GM12878 (cell line): ENCODE measurements at regions not wholly inside any gene's neighbourhood (a gene's known extent, or its start where the extent isn't known, plus 50 kb on each side); places are given as distances from the start of the nearest gene placed in this dataset.
A peak's percentile ranks its signal among the peaks of the same experiment; 100 is the strongest.

ENCODE experiments used
- ATAC-seq: fragments of 200-7000 bp; cut with Tn5 transposase; 3 replicates; pipeline ENCODE4 v1.9.1; 2020; ENCODE audit warnings: mild to moderate bottlenecking, moderate library complexity
- BruUV-seq: library from RNA; stranded (reverse); fragments of 400-500 nt; replicated peaks from 2 replicates; lab custom pipeline; 2021; lab: Mats Ljungman, UMichigan
- CTCF ChIA-PET: fragments of 300-600 bp; sonication (Branson Sonifier 250); formaldehyde crosslinking; extraction: SDS; loops from one replicate; lab custom pipeline; 2021; ENCODE audit warnings: inconsistent platforms; lab: Yijun Ruan, JAX
- POLR2A ChIA-PET: fragments of 350-600 bp; formaldehyde crosslinking; extraction: SDS; loops from one replicate; lab custom pipeline; 2021; ENCODE audit warnings: inconsistent platforms; lab: Charles Lee
- RAD21 ChIA-PET: fragments of 300-600 bp; sonication (Branson Sonifier 250); formaldehyde crosslinking; loops from one replicate; lab custom pipeline; 2023; ENCODE audit warnings: antibody characterized with exemption; ENCODE audit not compliant: unreplicated experiment; lab: Charles Lee
- SMC1A ChIA-PET: fragments of 300-600 bp; sonication (Branson Sonifier 250); formaldehyde crosslinking; loops from one replicate; lab custom pipeline; 2023; ENCODE audit not compliant: unreplicated experiment, uncharacterized antibody; lab: Charles Lee
- DNase-seq: peaks from one replicate; pipeline ENCODE4 v3.0.0-alpha.2; 2011; ENCODE audit warnings: low read depth, low spot score
- FAIRE-seq: peaks from 3 replicates; lab custom pipeline; 2011; peaks lifted over from hg19 to GRCh38; lab: Jason Lieb, UNC
- H2AFZ ChIP-seq: 2 replicates; pipeline ENCODE4 v1.6.0; 2011; ENCODE audit warnings: low read depth, low read length, control low read depth; ENCODE audit not compliant: control insufficient read depth
- H3K27ac ChIP-seq: 2 replicates; pipeline ENCODE4 v1.5.1; 2011; ENCODE audit warnings: control low read depth; ENCODE audit not compliant: control insufficient read depth, insufficient read depth
- H3K27me3 ChIP-seq, 2 experiments: replicated peaks in 1 of 2; 2 replicates each; pipeline versions ENCODE4 v1.6.0 to v1.6.1; 2011; ENCODE audit warnings: low read length in 1 of 2; ENCODE audit not compliant: control insufficient read depth in 2 of 2, insufficient read depth in 2 of 2
- H3K36me3 ChIP-seq, 2 experiments: 2 replicates each; pipeline ENCODE4 v1.5.1; 2011; ENCODE audit warnings: low read length in 1 of 2; ENCODE audit not compliant: control insufficient read depth in 2 of 2, insufficient read depth in 2 of 2
- H3K4me1 ChIP-seq: 2 replicates; pipeline ENCODE4 v1.6.1; 2011; ENCODE audit warnings: mild to moderate bottlenecking, low read length, moderate library complexity, mixed read lengths; ENCODE audit not compliant: control insufficient read depth, insufficient read depth
- H3K4me2 ChIP-seq: 2 replicates; pipeline ENCODE4 v1.6.0; 2011; ENCODE audit warnings: control low read depth; ENCODE audit not compliant: control insufficient read depth, insufficient read depth
- H3K4me3 ChIP-seq: fragments of 200-600 bp; sonication (generic); 2 replicates; pipeline ENCODE4 v1.5.1; 2016
- H3K79me2 ChIP-seq: 2 replicates; pipeline ENCODE4 v1.6.0; 2011; ENCODE audit warnings: low read length; ENCODE audit not compliant: control insufficient read depth, insufficient read depth
- H3K9ac ChIP-seq: 2 replicates; pipeline ENCODE4 v1.8.0; 2011; ENCODE audit warnings: low read length, control low read depth, mixed read lengths; ENCODE audit not compliant: control insufficient read depth, insufficient read depth
- H3K9me3 ChIP-seq: replicated peaks from 3 replicates; pipeline ENCODE4 v1.5.1; 2011; ENCODE audit warnings: mild to moderate bottlenecking, low read length; ENCODE audit not compliant: control insufficient read depth, insufficient read depth
- H4K20me1 ChIP-seq: 2 replicates; pipeline ENCODE4 v1.6.0; 2011; ENCODE audit not compliant: control insufficient read depth, insufficient read depth
- BMI1 ChIP-seq: fragments of 450-650 bp; IDR thresholded peaks from 2 replicates; pipeline ENCODE4 v1.6.1; 2016; ENCODE audit warnings: mild to moderate bottlenecking, moderate library complexity, borderline replicate concordance
- CBX5 ChIP-seq: sonication (generic); IDR thresholded peaks from 2 replicates; pipeline ENCODE4 v1.6.1; 2016; ENCODE audit warnings: low read depth, moderate library complexity, mild to moderate bottlenecking, inconsistent platforms
- CTCF ChIP-seq, 3 experiments: IDR thresholded peaks in 2 of 3; conservative IDR thresholded peaks in 1 of 3; 2 replicates each; pipeline ENCODE4 v1.5.1; 2011; ENCODE audit warnings: low read depth in 3 of 3, low read length in 3 of 3, mild to moderate bottlenecking in 3 of 3, control low read depth in 2 of 3, moderate library complexity in 2 of 3, inconsistent platforms in 1 of 3, mixed read lengths in 1 of 3; ENCODE audit not compliant: control insufficient read depth in 2 of 3, insufficient read depth in 1 of 3; ENCODE audit errors: extremely low read depth in 1 of 3
- EED ChIP-seq: sonication (generic); IDR thresholded peaks from 2 replicates; pipeline ENCODE4 v1.6.1; 2016; ENCODE audit warnings: antibody characterized with exemption, low read depth
- GABPA ChIP-seq: IDR thresholded peaks from 2 replicates; pipeline ENCODE4 v1.6.1; 2014; ENCODE audit warnings: antibody characterized with exemption, low read depth, mild to moderate bottlenecking, inconsistent platforms
- JUNB ChIP-seq: IDR thresholded peaks from 2 replicates; pipeline ENCODE4 v1.6.1; 2016; ENCODE audit warnings: antibody characterized with exemption, mild to moderate bottlenecking
- MEF2A ChIP-seq: IDR thresholded peaks from 2 replicates; pipeline ENCODE4 v1.6.1; 2011; ENCODE audit warnings: low read depth, mild to moderate bottlenecking, low read length, moderate library complexity; ENCODE audit not compliant: insufficient read depth
- MEF2B ChIP-seq: fragments of 450-650 bp; IDR thresholded peaks from 2 replicates; pipeline ENCODE4 v1.6.1; 2018; ENCODE audit warnings: mild to moderate bottlenecking, moderate library complexity; ENCODE audit not compliant: partially characterized antibody, poor library complexity, severe bottlenecking
- MTA3 ChIP-seq: IDR thresholded peaks from 2 replicates; pipeline ENCODE4 v1.6.1; 2012; ENCODE audit warnings: low read length, inconsistent platforms, borderline replicate concordance
- NKRF ChIP-seq: fragments of 450-650 bp; conservative IDR thresholded peaks from 2 replicates; pipeline ENCODE4 v1.6.1; 2017; ENCODE audit warnings: mild to moderate bottlenecking, moderate library complexity
- RBBP5 ChIP-seq: fragments of 200-600 bp; sonication (generic); conservative IDR thresholded peaks from 2 replicates; pipeline ENCODE4 v1.6.1; 2016
- TCF3 ChIP-seq: IDR thresholded peaks from 2 replicates; pipeline ENCODE4 v1.6.1; 2012; ENCODE audit warnings: low read depth, mild to moderate bottlenecking, low read length, borderline replicate concordance; ENCODE audit not compliant: insufficient read depth
- USF1 ChIP-seq: IDR thresholded peaks from 2 replicates; pipeline ENCODE4 v1.6.1; 2011; ENCODE audit warnings: borderline replicate concordance, low read depth, mild to moderate bottlenecking, moderate library complexity, mixed read lengths, low read length; ENCODE audit not compliant: insufficient read depth; ENCODE audit errors: extremely low read length
- ZBTB4 ChIP-seq: fragments of 450-650 bp; formaldehyde crosslinking; IDR thresholded peaks from 2 replicates; pipeline ENCODE4 v1.4.0; 2022; ENCODE audit warnings: mild to moderate bottlenecking, moderate library complexity
- WGBS: methylation state at CpG from one replicate; pipeline ENCODE4 v1.1.6; 2016; ENCODE audit warnings: low lambda C conversion rate; ENCODE audit not compliant: insufficient replicate concordance, insufficient coverage; ENCODE audit errors: missing lambda C conversion rate; 5-methylcytosine and 5-hydroxymethylcytosine counted together
- in situ Hi-C: fragments of 300-500 bp; cut with MboI; formaldehyde crosslinking; loops from 9 replicates; pipeline ENCODE4 v1.14.3; 2018; ENCODE audit warnings: mixed read lengths
- intact Hi-C: fragments of 100-400 bp; cut with micrococcal nuclease; formaldehyde crosslinking; loops from one replicate; pipeline ENCODE4 v1.14.2; 2022; ENCODE audit not compliant: unreplicated experiment

- TF ChIP-seq NKRF (no peak), MEF2B (no peak)
Measured at GRCh38 chr11:93278976-93279375, 51.6 kb upstream of the DEUP1 start (continued).

GRCh38 chr11:93279851-93280347 lies 50.6 kb upstream of the DEUP1 start:
- Histone ChIP-seq H4K20me1 (no peaks in the 10 kb centered on the region), H2AFZ (peak overlapping the region; percentile 15; the same call in 1 of the 2 replicates), H3K27me3 (no peaks in the 10 kb centered on the region), H3K9ac (no peak overlapping the region), H3K4me3 (no peak overlapping the region), H3K79me2 (no peaks in the 10 kb centered on the region), H3K27ac (peak overlapping the region; percentile 31; the same call in 1 of the 2 replicates), H3K36me3 (no peaks in the 10 kb centered on the region), H3K4me1 (peaks cover 18% of the 10 kb centered on the region), H3K4me2 (peak overlapping the region; percentile 59), H3K9me3 (no peaks in the 10 kb centered on the region)
- ChIA-PET CTCF (no interaction called here), POLR2A (no interaction called here), RAD21 (no interaction called here), SMC1A (interaction anchor here (1.3 kb wide), 1 partner anchor 232 kb away, joined by 3 read pairs; no protein-coding TSS in a partner anchor)
- FAIRE-seq (peak; percentile 72), ATAC-seq (peak; percentile 91), DNase-seq (peak; percentile 31)
- no TSS peak for BruUV-seq
- in situ Hi-C loops, result no loop called here
- intact Hi-C loops, result no loop called here
- 0% methylated on average over 1 of the region's 1 CpG for WGBS
- TF ChIP-seq RBBP5, result no peak
- 0 out of 2 replicates have a peak, but pooled peaks have one; percentile 51 for TF ChIP-seq CBX5
- TF ChIP-seq MEF2A, result peak; percentile 90
- no peak for TF ChIP-seq ZBTB4 (CRISPR knock-in tag)
- peak; percentile 81 for TF ChIP-seq EED
- no peak for TF ChIP-seq CTCF (IDR thresholded peaks at IDR 0.05 in 2 of 3, conservative IDR thresholded peaks at IDR 0.05 in 1 of 3; ENCODE audit: control insufficient read depth in 2 of 3, extremely low read depth in 1 of 3, insufficient read depth in 1 of 3, low read depth in 3 of 3, low read length in 3 of 3)
- 0 out of 2 replicates have a peak, but pooled peaks have one; percentile 69 for TF ChIP-seq TCF3
- peak; percentile 47; the same call in 1 of the 2 replicates for TF ChIP-seq GABPA
- peak; percentile 62; the same call in 1 of the 2 replicates for TF ChIP-seq MTA3
- TF ChIP-seq USF1, result no peak
- peak; percentile 93 for TF ChIP-seq JUNB
- TF ChIP-seq BMI1, result no peak
